PC-3 (cell line): ENCODE measurements at regions not wholly inside any gene's neighbourhood (a gene's known extent, or its start where the extent isn't known, plus 50 kb on each side); places are given as distances from the start of the nearest gene placed in this dataset.

Experiments used
- CTCF ChIP-seq: fragments of 300-600 bp; sonication (generic); conservative IDR thresholded peaks from 2 replicates; pipeline ENCODE4 v1.5.1; 2017; ENCODE audit warnings: antibody characterized with exemption, low read depth, mild to moderate bottlenecking, low read length
- EZH2 ChIP-seq: fragments of 300-600 bp; sonication (generic); IDR thresholded peaks from one replicate; pipeline ENCODE4 v1.6.1; 2017; ENCODE audit warnings: antibody characterized with exemption, mild to moderate bottlenecking, low read length; ENCODE audit not compliant: unreplicated experiment

- TF ChIP-seq CTCF (no peak), EZH2 (no peak)
These were observed 1226.5 kb downstream of the C4orf33 start for GRCh38 chr4:130322439-130322838.
